ENCODE measurements at regions not wholly inside any gene's neighbourhood (a gene's known extent, or its start where the extent isn't known, plus 50 kb on each side); places are given as distances from the start of the nearest gene placed in this dataset.

- DNase-seq, result no peak
- TF ChIP-seq CTCF (conservative IDR thresholded peaks at IDR 0.05), result no peak
- Histone ChIP-seq H4K8ac (replicated peaks; ENCODE audit: insufficient read length, low read depth, low read length) (no peak overlapping the region), H2BK120ac (ENCODE audit: low read depth, low read length, poor library complexity, severe bottlenecking) (no peak overlapping the region), H3K27ac (ENCODE audit: insufficient read length, low read depth, low read length) (no peak overlapping the region), H3K9ac (ENCODE audit: extremely low read depth, insufficient read length, low read length) (no peak overlapping the region), H3K14ac (ENCODE audit: insufficient read depth, low read length) (no peak overlapping the region), H3K18ac (ENCODE audit: insufficient read length, low read depth, low read length) (no peak overlapping the region), H3K9me3 (ENCODE audit: control insufficient read depth, low read depth, low read length) (no peaks in the 10 kb centered on the region), H2BK15ac (ENCODE audit: low read depth, low read length) (no peak overlapping the region), H3T11ph (ENCODE audit: low read length) (no peak overlapping the region), H4K5ac (ENCODE audit: insufficient read length, low read depth, low read length) (no peak overlapping the region), H2BK5ac (ENCODE audit: insufficient read length, low read length) (no peak overlapping the region), H3K79me2 (ENCODE audit: insufficient read depth, low read length) (no peaks in the 10 kb centered on the region), H2AK5ac (ENCODE audit: insufficient read length, low read length) (no peak overlapping the region), H4K20me1 (ENCODE audit: control insufficient read depth, insufficient read depth, insufficient read length) (no peaks in the 10 kb centered on the region), H4K91ac (ENCODE audit: insufficient read length, low read depth, low read length) (no peak overlapping the region), H3K4me1 (ENCODE audit: insufficient read depth, low read length) (no peaks in the 10 kb centered on the region), H2BK20ac (ENCODE audit: low read depth, low read length, poor library complexity, severe bottlenecking) (no peak overlapping the region), H3K23me2 (ENCODE audit: insufficient read length, low read depth, low read length, poor library complexity, severe bottlenecking) (no peaks in the 10 kb centered on the region), H3K27me3 (ENCODE audit: insufficient read depth, low read length) (no peaks in the 10 kb centered on the region), H3K56ac (ENCODE audit: insufficient read length, low read depth, low read length) (no peak overlapping the region), H3K4me2 (ENCODE audit: insufficient read depth, insufficient read length, low read length) (no peak overlapping the region), H3K79me1 (ENCODE audit: insufficient read depth, low read depth, low read length, poor library complexity, severe bottlenecking) (no peaks in the 10 kb centered on the region), H3K4ac (ENCODE audit: low read depth, low read length) (no peak overlapping the region), H2BK12ac (ENCODE audit: insufficient read length, low read depth, low read length) (no peak overlapping the region), H2AFZ (ENCODE audit: low read length) (no peak overlapping the region), H3K23ac (ENCODE audit: insufficient read length, low read depth, low read length) (no peak overlapping the region)
- no peak overlapping the region for H3K27ac Mint-ChIP-seq
- peaks cover 4 to 5% of the 10 kb centered on the region in 2 experiments; a peak in 3 of 5 replicates for H3K9me3 Mint-ChIP-seq
- H3K4me1 Mint-ChIP-seq, result peaks cover 26 to 28% of the 10 kb centered on the region in 2 experiments
- peaks cover 4% of the 10 kb centered on the region for H3K27me3 Mint-ChIP-seq (ENCODE audit: low read depth)
- H3K4me3 Mint-ChIP-seq, result no peak overlapping the region
- WGBS (ENCODE audit: extremely low coverage, insufficient read length, low lambda C conversion rate), result no CpG with 5 or more reads among the region's 26 CpGs
- peaks cover 0 to 5% (median 0%) of the 10 kb centered on the region in 3 experiments; a peak in 1 of 7 replicates for H3K36me3 Mint-ChIP-seq (ENCODE audit: insufficient read depth in 1 of 3, low read depth in 3 of 3)
Measured at GRCh38 chr10:2921956-2922680, 145.2 kb upstream of the PFKP start.
